ENCODE measurements at regions not wholly inside any gene's neighbourhood (a gene's known extent, or its start where the extent isn't known, plus 50 kb on each side); places are given as distances from the start of the nearest gene placed in this dataset.

DNA sequence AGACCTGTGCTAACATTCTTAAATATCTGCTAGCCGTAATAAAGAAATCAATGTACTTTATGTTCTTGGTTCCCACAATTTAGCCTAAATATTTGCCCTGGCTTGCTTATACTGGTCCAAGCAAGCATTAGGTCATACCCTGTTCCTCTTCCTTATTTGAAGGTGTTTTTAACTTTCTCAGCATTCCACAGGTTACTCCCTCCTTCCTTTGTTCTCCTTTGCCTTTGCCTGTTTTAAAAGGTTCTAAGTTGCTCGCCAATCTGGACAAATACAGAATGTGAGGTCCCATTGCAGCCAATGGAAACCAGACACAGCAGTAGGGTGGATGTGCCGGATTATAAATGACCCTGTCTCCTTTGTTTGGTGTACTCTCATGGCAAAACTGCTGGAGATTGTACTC, 436.8 kb upstream of the PCDH7 start:
- intact Hi-C loops (cut with DNase I; ENCODE audit: low total_unique reads), result no loop called here
- WGBS, 2 donors (ENCODE audit: low coverage in 1 of 2), result 76 to 79% methylated on average over 3 of the region's 3 CpGs
- no peaks in the 10 kb centered on the region for H3K4me1 ChIP-seq

DNA sequence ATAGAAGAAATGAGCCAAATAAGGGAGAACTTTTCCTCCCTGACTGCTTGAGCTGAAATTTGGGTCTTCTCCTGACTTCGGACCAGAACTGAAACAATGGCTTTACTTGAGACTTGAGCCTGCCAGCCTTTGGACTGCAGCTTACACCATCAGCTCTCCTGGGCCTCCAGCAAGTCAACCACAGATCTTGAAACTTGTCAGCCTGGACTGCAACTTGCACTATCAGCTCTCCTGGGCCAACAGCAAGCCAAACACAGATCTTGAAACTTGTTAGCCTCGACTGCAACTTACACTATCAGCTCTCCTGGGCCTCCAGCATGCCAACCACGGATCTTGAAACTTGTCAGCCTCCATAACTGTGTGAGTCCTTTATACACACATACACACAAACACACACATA, 425.9 kb upstream of the PCDH7 start:
- H3K27me3 ChIP-seq, result no peaks in the 10 kb centered on the region
- 43 to 69% methylated on average over 1 to 3 of the region's 3 CpGs for WGBS, 2 donors (ENCODE audit: low coverage in 1 of 2)
- no peaks in the 10 kb centered on the region for H3K36me3 ChIP-seq
- H3K4me3 ChIP-seq, result no peak overlapping the region
- no peak overlapping the region for H3K27ac ChIP-seq
- in situ Hi-C loops (cut with MboI; ENCODE audit: low pct_ligation_motif_present in 1 of 4, low pct_unique_long_range_greater_than_20kb in 1 of 4, low sequenced_read_pairs in 3 of 4) (no loop called here), intact Hi-C loops (cut with DNase I; ENCODE audit: low total_unique reads) (no loop called here)
- no peaks in the 10 kb centered on the region for H3K4me1 ChIP-seq
- DNase-seq, result no peak
- peaks cover 0 to 2% of the 10 kb centered on the region in 2 donors for H3K9me3 ChIP-seq
- TF ChIP-seq POLR2AphosphoS5 (IDR thresholded peaks at IDR 0.05), result no peak
- no peak for TF ChIP-seq POLR2A (IDR thresholded peaks at IDR 0.05)
- TF ChIP-seq, protein P1, sequence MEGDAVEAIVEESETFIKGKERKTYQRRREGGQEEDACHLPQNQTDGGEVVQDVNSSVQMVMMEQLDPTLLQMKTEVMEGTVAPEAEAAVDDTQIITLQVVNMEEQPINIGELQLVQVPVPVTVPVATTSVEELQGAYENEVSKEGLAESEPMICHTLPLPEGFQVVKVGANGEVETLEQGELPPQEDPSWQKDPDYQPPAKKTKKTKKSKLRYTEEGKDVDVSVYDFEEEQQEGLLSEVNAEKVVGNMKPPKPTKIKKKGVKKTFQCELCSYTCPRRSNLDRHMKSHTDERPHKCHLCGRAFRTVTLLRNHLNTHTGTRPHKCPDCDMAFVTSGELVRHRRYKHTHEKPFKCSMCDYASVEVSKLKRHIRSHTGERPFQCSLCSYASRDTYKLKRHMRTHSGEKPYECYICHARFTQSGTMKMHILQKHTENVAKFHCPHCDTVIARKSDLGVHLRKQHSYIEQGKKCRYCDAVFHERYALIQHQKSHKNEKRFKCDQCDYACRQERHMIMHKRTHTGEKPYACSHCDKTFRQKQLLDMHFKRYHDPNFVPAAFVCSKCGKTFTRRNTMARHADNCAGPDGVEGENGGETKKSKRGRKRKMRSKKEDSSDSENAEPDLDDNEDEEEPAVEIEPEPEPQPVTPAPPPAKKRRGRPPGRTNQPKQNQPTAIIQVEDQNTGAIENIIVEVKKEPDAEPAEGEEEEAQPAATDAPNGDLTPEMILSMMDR (IDR thresholded peaks at IDR 0.05), result no peak
- TF ChIP-seq EP300 (IDR thresholded peaks at IDR 0.05; ENCODE audit: low read depth), result no peak

More for the DNA sequence above, 436.8 kb upstream of the PCDH7 start:
- no peaks in the 10 kb centered on the region for H3K9me3 ChIP-seq
- DNase-seq, result no peak
- in situ Hi-C loops (cut with MboI; ENCODE audit: low pct_ligation_motif_present in 1 of 4, low pct_unique_long_range_greater_than_20kb in 1 of 4, low sequenced_read_pairs in 3 of 4), result no loop called here
- no peaks in the 10 kb centered on the region for H3K27me3 ChIP-seq
- no peak overlapping the region for H3K4me3 ChIP-seq
- no peak overlapping the region for H3K27ac ChIP-seq
- TF ChIP-seq EP300 (IDR thresholded peaks at IDR 0.05; ENCODE audit: low read depth) (no peak), POLR2AphosphoS5 (IDR thresholded peaks at IDR 0.05) (no peak), POLR2A (IDR thresholded peaks at IDR 0.05) (no peak)
- TF ChIP-seq, protein P1 (IDR thresholded peaks at IDR 0.05), result no peak
- H3K36me3 ChIP-seq, result no peaks in the 10 kb centered on the region

DNA sequence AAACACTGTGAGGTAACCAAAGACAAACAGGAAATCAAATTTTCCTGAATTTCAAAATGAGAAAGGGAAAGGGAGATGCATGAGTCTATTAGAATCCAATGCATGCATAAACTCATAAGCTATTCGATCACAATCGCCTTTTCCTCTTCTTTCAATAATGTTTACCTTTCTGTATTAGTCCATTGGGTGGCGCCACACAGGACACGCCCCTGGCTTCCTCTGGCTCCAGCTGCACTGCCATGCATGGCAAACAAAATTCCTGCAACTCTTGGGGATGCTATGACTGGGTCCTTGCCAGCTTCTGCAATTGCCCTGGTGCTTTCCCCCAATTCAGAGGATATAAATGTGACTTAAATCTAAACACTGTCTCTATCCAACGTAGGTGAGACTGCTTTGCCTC, 424.5 kb upstream of the PCDH7 start:
- no peaks in the 10 kb centered on the region for H3K4me1 ChIP-seq
- intact Hi-C loops (cut with DNase I; ENCODE audit: low total_unique reads) (no loop called here), in situ Hi-C loops (cut with MboI; ENCODE audit: low pct_ligation_motif_present in 1 of 4, low pct_unique_long_range_greater_than_20kb in 1 of 4, low sequenced_read_pairs in 3 of 4) (no loop called here)
- H3K27ac ChIP-seq, result no peak overlapping the region
- peaks cover 0 to 2% of the 10 kb centered on the region in 2 donors for H3K9me3 ChIP-seq
- H3K4me3 ChIP-seq, result no peak overlapping the region
- no peak for TF ChIP-seq EP300 (IDR thresholded peaks at IDR 0.05; ENCODE audit: low read depth)
- no peak for TF ChIP-seq POLR2A (IDR thresholded peaks at IDR 0.05)
- TF ChIP-seq POLR2AphosphoS5 (IDR thresholded peaks at IDR 0.05), result no peak
- TF ChIP-seq, protein P1 (IDR thresholded peaks at IDR 0.05), result no peak
- no peak for DNase-seq
- no peaks in the 10 kb centered on the region for H3K36me3 ChIP-seq
- WGBS, 2 donors (ENCODE audit: low coverage in 1 of 2), result 69 to 100% methylated on average over 2 to 5 of the region's 5 CpGs
- H3K27me3 ChIP-seq, result no peaks in the 10 kb centered on the region

DNA sequence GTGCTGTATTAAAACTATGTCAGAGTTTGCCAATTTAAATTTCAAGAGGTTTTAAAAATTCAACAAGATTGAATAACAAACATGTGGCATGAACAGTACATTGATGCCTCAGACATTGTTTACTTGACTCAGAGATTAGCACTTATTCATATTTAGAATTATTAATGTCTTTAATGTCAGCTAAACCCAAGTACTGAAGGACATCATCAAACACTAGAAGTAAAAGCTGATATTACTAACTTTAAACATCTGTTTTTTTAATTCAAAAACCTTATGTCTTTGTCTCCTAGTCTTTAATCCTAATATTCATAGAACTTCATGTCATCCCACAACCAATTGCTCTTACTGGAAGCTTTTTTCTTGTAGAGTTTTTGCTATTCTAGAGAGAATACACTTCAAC, 406.2 kb upstream of the PCDH7 start:
- no peak for DNase-seq
- TF ChIP-seq EP300 (IDR thresholded peaks at IDR 0.05; ENCODE audit: low read depth) (no peak), POLR2AphosphoS5 (IDR thresholded peaks at IDR 0.05) (no peak), POLR2A (IDR thresholded peaks at IDR 0.05) (no peak)
- TF ChIP-seq, protein P1 (IDR thresholded peaks at IDR 0.05), result no peak

More for the DNA sequence above, 406.2 kb upstream of the PCDH7 start:
- H3K36me3 ChIP-seq, result no peaks in the 10 kb centered on the region
- no peak overlapping the region for H3K4me3 ChIP-seq
- H3K4me1 ChIP-seq, result no peaks in the 10 kb centered on the region
- H3K27ac ChIP-seq, result no peak overlapping the region
- no peaks in the 10 kb centered on the region for H3K9me3 ChIP-seq
- no peaks in the 10 kb centered on the region for H3K27me3 ChIP-seq
- intact Hi-C loops (cut with DNase I; ENCODE audit: low total_unique reads) (no loop called here), in situ Hi-C loops (cut with MboI; ENCODE audit: low pct_ligation_motif_present in 1 of 4, low pct_unique_long_range_greater_than_20kb in 1 of 4, low sequenced_read_pairs in 3 of 4) (no loop called here)
